NCI-H2196 (cell line): ENCODE measurements at regions not wholly inside any gene's neighbourhood (a gene's known extent, or its start where the extent isn't known, plus 50 kb on each side); places are given as distances from the start of the nearest gene placed in this dataset.

ENCODE experiments used
- DNase-seq: peaks from one replicate; lab custom pipeline; 2025; ENCODE audit not compliant: unreplicated experiment; lab: John Stamatoyannopoulos, UW

GRCh38 chr1:11373029-11373894, 100.3 kb downstream of the UBIAD1 start:
- no peak for DNase-seq

- no peak for DNase-seq
Observed at GRCh38 chr1:11373895-11374747, 101.1 kb downstream of the UBIAD1 start.

GRCh38 chr1:11374748-11375110, 101.7 kb downstream of the UBIAD1 start:
- no peak for DNase-seq

GRCh38 chr1:11377001-11377583, 101.9 kb upstream of the DISP3 start:
- no peak for DNase-seq

- DNase-seq = no peak
Observed at GRCh38 chr1:11377954-11378353, 101.0 kb upstream of the DISP3 start.

- no peak for DNase-seq
Observed at GRCh38 chr1:11379851-11380250, 99.1 kb upstream of the DISP3 start.

GRCh38 chr1:11380500-11380899, 98.5 kb upstream of the DISP3 start:
- no peak for DNase-seq

- DNase-seq = no peak
Observed at GRCh38 chr1:11383553-11384169, 95.3 kb upstream of the DISP3 start.

GRCh38 chr1:11384170-11384554, 94.8 kb upstream of the DISP3 start:
- no peak for DNase-seq

GRCh38 chr1:11387829-11388228, 91.1 kb upstream of the DISP3 start:
- DNase-seq = no peak

GRCh38 chr1:11388617-11389016, 90.3 kb upstream of the DISP3 start:
- DNase-seq = no peak

GRCh38 chr1:11391327-11391726, 87.6 kb upstream of the DISP3 start:
- DNase-seq = no peak

- no peak for DNase-seq
Observed at GRCh38 chr1:11391886-11392285, 87.1 kb upstream of the DISP3 start.

- DNase-seq = no peak
Observed at GRCh38 chr1:11394592-11395245, 84.2 kb upstream of the DISP3 start.

- DNase-seq = no peak
Observed at GRCh38 chr1:11395616-11396015, 83.3 kb upstream of the DISP3 start.

- DNase-seq = no peak
Observed at GRCh38 chr1:11397151-11397901, 81.6 kb upstream of the DISP3 start.

- no peak for DNase-seq
Observed at GRCh38 chr1:11399250-11399649, 79.7 kb upstream of the DISP3 start.

GRCh38 chr1:11400155-11400554, 78.8 kb upstream of the DISP3 start:
- DNase-seq = no peak

- DNase-seq = no peak
Observed at GRCh38 chr1:11400567-11400966, 78.4 kb upstream of the DISP3 start.

- no peak for DNase-seq
Observed at GRCh38 chr1:11406845-11407244, 72.1 kb upstream of the DISP3 start.
